Neural cell (in vitro differentiated cells): ENCODE measurements at regions not wholly inside any gene's neighbourhood (a gene's known extent, or its start where the extent isn't known, plus 50 kb on each side); places are given as distances from the start of the nearest gene placed in this dataset.

Source experiments
- H2AFZ ChIP-seq: fragments of 200-600, 300-800 bp; sonication (generic), shearing (Covaris generic); 2 replicates; pipeline ENCODE4 v1.6.0; 2014; ENCODE audit warnings: low read depth, mild to moderate bottlenecking, antibody characterized with exemption, low read length, moderate library complexity
- H3F3A ChIP-seq: fragments of 200-600 bp; shearing (Covaris generic); 2 replicates; pipeline ENCODE4 v1.6.1; 2016; ENCODE audit warnings: mild to moderate bottlenecking, moderate library complexity, mixed read lengths, antibody characterized with exemption, low read length; ENCODE audit not compliant: insufficient read depth, poor library complexity, severe bottlenecking
- H3K27ac ChIP-seq: fragments of 200-600, 300-800 bp; sonication (generic), shearing (Covaris generic); 2 replicates; pipeline ENCODE4 v1.5.1; 2014; ENCODE audit warnings: mild to moderate bottlenecking, low read length, moderate library complexity
- H3K27me3 ChIP-seq: fragments of 300-800, 200-600 bp; sonication (generic), shearing (Covaris generic); 2 replicates; pipeline ENCODE4 v1.6.0; 2014; ENCODE audit warnings: mild to moderate bottlenecking, low read depth, low read length, moderate library complexity; ENCODE audit not compliant: insufficient read depth
- H3K36me3 ChIP-seq: fragments of 300-800, 200-600 bp; sonication (generic), shearing (Covaris generic); 2 replicates; pipeline ENCODE4 v1.5.1; 2014; ENCODE audit warnings: mild to moderate bottlenecking, antibody characterized with exemption, low read length, moderate library complexity; ENCODE audit not compliant: insufficient read depth
- H3K4me2 ChIP-seq: fragments of 300-800, 200-600 bp; sonication (generic), shearing (Covaris generic); 2 replicates; pipeline ENCODE4 v1.6.0; 2014; ENCODE audit warnings: mild to moderate bottlenecking, low read length
- H3K4me3 ChIP-seq: fragments of 300-800, 200-600 bp; sonication (generic), shearing (Covaris generic); 2 replicates; pipeline ENCODE4 v1.5.1; 2014; ENCODE audit warnings: mild to moderate bottlenecking, low read length, moderate library complexity
- H3K79me2 ChIP-seq: fragments of 200-600 bp; shearing (Covaris generic); replicated peaks from 2 replicates; pipeline ENCODE4 v1.6.0; 2014; ENCODE audit warnings: mild to moderate bottlenecking, low read length, moderate library complexity; ENCODE audit not compliant: insufficient read depth
- H3K9ac ChIP-seq: fragments of 300-800, 200-600 bp; sonication (generic), shearing (Covaris generic); 2 replicates; pipeline ENCODE4 v1.6.1; 2016; ENCODE audit warnings: mild to moderate bottlenecking, low read length, mixed read lengths
- H3K9me2 ChIP-seq: fragments of 200-600 bp; shearing (Covaris generic); 2 replicates; pipeline ENCODE4 v1.6.1; 2016; ENCODE audit warnings: mild to moderate bottlenecking, low read length, mixed read lengths; ENCODE audit not compliant: insufficient read depth
- H3K9me3 ChIP-seq: fragments of 200-600, 300-800 bp; sonication (generic), shearing (Covaris generic); 2 replicates; pipeline ENCODE4 v1.6.1; 2016; ENCODE audit warnings: mild to moderate bottlenecking, mixed run types, low read length, moderate library complexity, mixed read lengths
- H4K20me1 ChIP-seq: fragments of 200-600 bp; shearing (Covaris generic); 2 replicates; pipeline ENCODE4 v1.6.1; 2016; ENCODE audit warnings: mild to moderate bottlenecking, mixed run types; ENCODE audit not compliant: insufficient read depth
- EP300 ChIP-seq: fragments of 450-650 bp; conservative IDR thresholded peaks from 2 replicates; pipeline ENCODE4 v1.6.1; 2014; ENCODE audit warnings: antibody characterized with exemption, mild to moderate bottlenecking, moderate library complexity; ENCODE audit not compliant: poor library complexity, severe bottlenecking
- EZH2 ChIP-seq: fragments of 200-600, 300-800 bp; shearing (Covaris generic), sonication (generic); IDR thresholded peaks from 2 replicates; pipeline ENCODE4 v1.6.1; 2014; ENCODE audit warnings: antibody characterized with exemption, low read length, borderline replicate concordance, mild to moderate bottlenecking; ENCODE audit not compliant: insufficient read depth, poor library complexity, severe bottlenecking
- MXI1 ChIP-seq: fragments of 450-650 bp; conservative IDR thresholded peaks from 2 replicates; pipeline ENCODE4 v1.6.1; 2014; ENCODE audit warnings: antibody characterized with exemption, mild to moderate bottlenecking; ENCODE audit not compliant: poor library complexity, severe bottlenecking
- POLR2AphosphoS5 ChIP-seq: IDR thresholded peaks from 2 replicates; pipeline ENCODE4 v1.6.1; 2012
- RAD21 ChIP-seq: fragments of 450-650 bp; conservative IDR thresholded peaks from 2 replicates; pipeline ENCODE4 v1.6.1; 2014; ENCODE audit warnings: antibody characterized with exemption, mild to moderate bottlenecking, moderate library complexity
- SMC3 ChIP-seq: fragments of 450-650 bp; conservative IDR thresholded peaks from 2 replicates; pipeline ENCODE4 v1.6.1; 2014; ENCODE audit warnings: antibody characterized with exemption, mild to moderate bottlenecking, moderate library complexity; ENCODE audit not compliant: poor library complexity
- TAF1 ChIP-seq: IDR thresholded peaks from 2 replicates; pipeline ENCODE4 v1.6.1; 2012; ENCODE audit warnings: low read depth
- TF ChIP-seq, protein P1 (sequence below): IDR thresholded peaks from 2 replicates; pipeline ENCODE4 v1.6.1; 2012; ENCODE audit warnings: borderline replicate concordance
- TF ChIP-seq, protein P2 (sequence below): fragments of 450-650 bp; IDR thresholded peaks from 2 replicates; pipeline ENCODE4 v1.5.1; 2014; ENCODE audit warnings: antibody characterized with exemption, mild to moderate bottlenecking, moderate library complexity; ENCODE audit not compliant: poor library complexity, severe bottlenecking

DNA sequence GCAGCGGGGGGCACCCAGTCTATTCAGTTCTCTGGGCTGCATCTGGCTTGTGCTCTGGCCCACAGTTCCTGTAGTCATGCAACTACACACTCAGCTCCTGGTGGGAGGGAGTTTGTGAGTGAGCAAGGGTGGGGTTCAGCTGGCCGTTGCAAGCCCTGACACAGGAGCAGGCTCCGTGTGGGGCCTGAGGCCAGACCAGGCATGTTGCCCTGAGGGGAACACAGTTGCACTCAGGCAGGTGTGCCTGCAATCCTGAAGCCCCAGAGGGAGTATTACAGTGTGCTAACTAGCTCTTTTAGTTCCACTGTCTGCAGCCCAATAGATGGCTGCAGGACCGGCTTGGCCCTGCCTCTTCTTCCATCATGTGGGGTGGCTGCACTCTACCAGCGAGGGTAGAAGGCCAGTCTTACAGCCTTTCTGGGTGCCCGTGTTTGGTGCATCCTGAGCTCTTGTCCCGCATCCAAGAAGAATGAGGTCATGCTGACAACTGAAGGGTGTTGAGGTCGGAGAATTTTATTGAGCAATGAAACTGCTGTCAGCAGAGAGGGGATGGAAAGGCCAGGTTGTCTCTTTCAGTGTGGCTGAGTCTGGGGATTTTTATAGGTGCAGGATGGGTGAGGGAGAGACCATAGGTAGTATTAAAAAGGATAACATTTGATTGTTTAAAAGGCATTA lies 49.9 kb upstream of the ELAC2 start:
- H3K27ac ChIP-seq = no peak overlapping the region

More for the DNA sequence above, 49.9 kb upstream of the ELAC2 start:
- Histone ChIP-seq H3K36me3 (no peaks in the 10 kb centered on the region), H2AFZ (no peak overlapping the region), H3K79me2 (no peaks in the 10 kb centered on the region), H3K4me3 (no peak overlapping the region), H3K9me3 (no peaks in the 10 kb centered on the region), H3F3A (no peaks in the 10 kb centered on the region), H3K9me2 (no peaks in the 10 kb centered on the region), H3K9ac (no peak overlapping the region), H3K27me3 (no peaks in the 10 kb centered on the region), H4K20me1 (no peaks in the 10 kb centered on the region), H3K4me2 (no peak overlapping the region)
- no peak for TF ChIP-seq EP300
- TF ChIP-seq MXI1 = no peak
- no peak for TF ChIP-seq EZH2
- no peak for TF ChIP-seq RAD21
- TF ChIP-seq SMC3 = no peak
- no peak for TF ChIP-seq TAF1
- TF ChIP-seq, protein P1, sequence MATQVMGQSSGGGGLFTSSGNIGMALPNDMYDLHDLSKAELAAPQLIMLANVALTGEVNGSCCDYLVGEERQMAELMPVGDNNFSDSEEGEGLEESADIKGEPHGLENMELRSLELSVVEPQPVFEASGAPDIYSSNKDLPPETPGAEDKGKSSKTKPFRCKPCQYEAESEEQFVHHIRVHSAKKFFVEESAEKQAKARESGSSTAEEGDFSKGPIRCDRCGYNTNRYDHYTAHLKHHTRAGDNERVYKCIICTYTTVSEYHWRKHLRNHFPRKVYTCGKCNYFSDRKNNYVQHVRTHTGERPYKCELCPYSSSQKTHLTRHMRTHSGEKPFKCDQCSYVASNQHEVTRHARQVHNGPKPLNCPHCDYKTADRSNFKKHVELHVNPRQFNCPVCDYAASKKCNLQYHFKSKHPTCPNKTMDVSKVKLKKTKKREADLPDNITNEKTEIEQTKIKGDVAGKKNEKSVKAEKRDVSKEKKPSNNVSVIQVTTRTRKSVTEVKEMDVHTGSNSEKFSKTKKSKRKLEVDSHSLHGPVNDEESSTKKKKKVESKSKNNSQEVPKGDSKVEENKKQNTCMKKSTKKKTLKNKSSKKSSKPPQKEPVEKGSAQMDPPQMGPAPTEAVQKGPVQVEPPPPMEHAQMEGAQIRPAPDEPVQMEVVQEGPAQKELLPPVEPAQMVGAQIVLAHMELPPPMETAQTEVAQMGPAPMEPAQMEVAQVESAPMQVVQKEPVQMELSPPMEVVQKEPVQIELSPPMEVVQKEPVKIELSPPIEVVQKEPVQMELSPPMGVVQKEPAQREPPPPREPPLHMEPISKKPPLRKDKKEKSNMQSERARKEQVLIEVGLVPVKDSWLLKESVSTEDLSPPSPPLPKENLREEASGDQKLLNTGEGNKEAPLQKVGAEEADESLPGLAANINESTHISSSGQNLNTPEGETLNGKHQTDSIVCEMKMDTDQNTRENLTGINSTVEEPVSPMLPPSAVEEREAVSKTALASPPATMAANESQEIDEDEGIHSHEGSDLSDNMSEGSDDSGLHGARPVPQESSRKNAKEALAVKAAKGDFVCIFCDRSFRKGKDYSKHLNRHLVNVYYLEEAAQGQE = no peak
- TF ChIP-seq, protein P2, sequence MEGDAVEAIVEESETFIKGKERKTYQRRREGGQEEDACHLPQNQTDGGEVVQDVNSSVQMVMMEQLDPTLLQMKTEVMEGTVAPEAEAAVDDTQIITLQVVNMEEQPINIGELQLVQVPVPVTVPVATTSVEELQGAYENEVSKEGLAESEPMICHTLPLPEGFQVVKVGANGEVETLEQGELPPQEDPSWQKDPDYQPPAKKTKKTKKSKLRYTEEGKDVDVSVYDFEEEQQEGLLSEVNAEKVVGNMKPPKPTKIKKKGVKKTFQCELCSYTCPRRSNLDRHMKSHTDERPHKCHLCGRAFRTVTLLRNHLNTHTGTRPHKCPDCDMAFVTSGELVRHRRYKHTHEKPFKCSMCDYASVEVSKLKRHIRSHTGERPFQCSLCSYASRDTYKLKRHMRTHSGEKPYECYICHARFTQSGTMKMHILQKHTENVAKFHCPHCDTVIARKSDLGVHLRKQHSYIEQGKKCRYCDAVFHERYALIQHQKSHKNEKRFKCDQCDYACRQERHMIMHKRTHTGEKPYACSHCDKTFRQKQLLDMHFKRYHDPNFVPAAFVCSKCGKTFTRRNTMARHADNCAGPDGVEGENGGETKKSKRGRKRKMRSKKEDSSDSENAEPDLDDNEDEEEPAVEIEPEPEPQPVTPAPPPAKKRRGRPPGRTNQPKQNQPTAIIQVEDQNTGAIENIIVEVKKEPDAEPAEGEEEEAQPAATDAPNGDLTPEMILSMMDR = no peak
- TF ChIP-seq POLR2AphosphoS5 = no peak
